IMR-90 (cell line): ENCODE measurements at regions not wholly inside any gene's neighbourhood (a gene's known extent, or its start where the extent isn't known, plus 50 kb on each side); places are given as distances from the start of the nearest gene placed in this dataset.

ENCODE experiments used
- ATAC-seq: fragments of 200-7000 bp; cut with Tn5 transposase; 2 replicates; pipeline ENCODE4 v1.9.1; 2020; ENCODE audit warnings: low read depth, mild to moderate bottlenecking, moderate library complexity
- BruUV-seq: library from RNA; stranded (reverse); fragments of 400-500 nt; replicated peaks from 2 replicates; lab custom pipeline; 2021; lab: Mats Ljungman, UMichigan
- CTCF ChIA-PET: fragments of 300-600 bp; formaldehyde crosslinking; extraction: SDS; loops from one replicate; lab custom pipeline; 2021; ENCODE audit warnings: antibody characterized with exemption; lab: Yijun Ruan, JAX
- POLR2A ChIA-PET: fragments of 300-600 bp; sonication (Branson Sonifier 250); formaldehyde crosslinking; loops from one replicate; lab custom pipeline; 2022; ENCODE audit warnings: antibody characterized with exemption; ENCODE audit not compliant: unreplicated experiment; lab: Charles Lee
- DNase-seq: peaks from one replicate; pipeline ENCODE4 v3.0.0; 2013
- H2AFZ ChIP-seq: replicated peaks from 2 replicates; pipeline ENCODE3; 2013; ENCODE audit warnings: low read length, mild to moderate bottlenecking; ENCODE audit not compliant: poor library complexity
- H2AK5ac ChIP-seq: 2 replicates; pipeline ENCODE4 v1.6.1; 2013; ENCODE audit warnings: low read depth, low read length, inconsistent platforms
- H2AK9ac ChIP-seq: replicated peaks from 2 replicates; pipeline ENCODE3; 2013; ENCODE audit warnings: mild to moderate bottlenecking, low read depth, low read length, moderate library complexity; ENCODE audit not compliant: poor library complexity
- H2BK120ac ChIP-seq: 2 replicates; pipeline ENCODE4 v1.6.1; 2013; ENCODE audit warnings: low read depth, low read length, inconsistent platforms
- H2BK15ac ChIP-seq: 3 replicates; pipeline ENCODE4 v1.6.1; 2013; ENCODE audit warnings: low read depth, low read length, inconsistent platforms
- H2BK20ac ChIP-seq: 2 replicates; pipeline ENCODE4 v1.6.1; 2013; ENCODE audit warnings: low read depth, mild to moderate bottlenecking, inconsistent platforms, low read length, moderate library complexity
- H2BK5ac ChIP-seq: 2 replicates; pipeline ENCODE4 v1.6.1; 2013; ENCODE audit warnings: mild to moderate bottlenecking, low read depth, low read length, inconsistent platforms; ENCODE audit not compliant: poor library complexity, severe bottlenecking
- H3K14ac ChIP-seq: replicated peaks from 2 replicates; pipeline ENCODE4 v1.6.1; 2013; ENCODE audit warnings: low read depth, low read length, inconsistent platforms
- H3K18ac ChIP-seq: 2 replicates; pipeline ENCODE4 v1.6.1; 2013; ENCODE audit warnings: low read depth, low read length, control low read depth
- H3K23ac ChIP-seq: 2 replicates; pipeline ENCODE4 v1.6.1; 2013; ENCODE audit warnings: low read depth, low read length, inconsistent platforms
- H3K27ac ChIP-seq: 2 replicates; pipeline ENCODE4 v1.5.1; 2013; ENCODE audit warnings: mild to moderate bottlenecking, control low read depth, low read length; ENCODE audit not compliant: insufficient read depth
- H3K27me3 ChIP-seq: 2 replicates; pipeline ENCODE4 v1.6.1; 2013; ENCODE audit warnings: low read length; ENCODE audit not compliant: control insufficient read depth, insufficient read depth
- H3K36me3 ChIP-seq: 2 replicates; pipeline ENCODE4 v1.6.1; 2013; ENCODE audit warnings: low read length, mixed read lengths; ENCODE audit not compliant: control insufficient read depth, insufficient read depth
- H3K4ac ChIP-seq: 2 replicates; pipeline ENCODE4 v1.6.1; 2013; ENCODE audit warnings: low read depth, low read length, inconsistent platforms
- H3K4me1 ChIP-seq: 2 replicates; pipeline ENCODE4 v1.6.1; 2013; ENCODE audit warnings: low read length, mixed read lengths; ENCODE audit not compliant: control insufficient read depth, insufficient read depth
- H3K4me2 ChIP-seq: 2 replicates; pipeline ENCODE4 v1.6.1; 2013; ENCODE audit warnings: low read depth, mild to moderate bottlenecking, control low read depth, low read length, moderate library complexity
- H3K4me3 ChIP-seq: 2 replicates; pipeline ENCODE4 v1.5.1; 2013; ENCODE audit warnings: low read depth, mild to moderate bottlenecking, control low read depth, low read length, moderate library complexity; ENCODE audit not compliant: insufficient read depth
- H3K56ac ChIP-seq: 2 replicates; pipeline ENCODE4 v1.6.1; 2013; ENCODE audit warnings: low read length, inconsistent platforms; ENCODE audit not compliant: insufficient read depth; ENCODE audit errors: extremely low read depth
- H3K79me1 ChIP-seq, 2 experiments: 2 replicates each; pipeline ENCODE4 v1.6.1; 2013; ENCODE audit warnings: low read length in 2 of 2, inconsistent platforms in 1 of 2, low read depth in 1 of 2
- H3K9ac ChIP-seq: 2 replicates; pipeline ENCODE4 v1.6.1; 2013; ENCODE audit warnings: low read depth, low read length, control low read depth
- H3K9me1 ChIP-seq: 2 replicates; pipeline ENCODE4 v1.6.1; 2013; ENCODE audit warnings: low read length, inconsistent platforms; ENCODE audit not compliant: insufficient read depth
- H3K9me3 ChIP-seq: 2 replicates; pipeline ENCODE4 v1.6.1; 2013; ENCODE audit warnings: low read length; ENCODE audit not compliant: control insufficient read depth, insufficient read depth
- H4K20me1 ChIP-seq: 2 replicates; pipeline ENCODE4 v1.6.1; 2013; ENCODE audit warnings: low read length, inconsistent platforms; ENCODE audit not compliant: insufficient read depth
- H4K5ac ChIP-seq: 2 replicates; pipeline ENCODE4 v1.6.1; 2013; ENCODE audit warnings: mild to moderate bottlenecking, low read depth, low read length, control low read depth
- H4K8ac ChIP-seq, 2 experiments: 2 replicates each; pipeline ENCODE4 v1.6.1; 2013; ENCODE audit warnings: low read depth in 2 of 2, low read length in 2 of 2, control low read depth in 1 of 2, inconsistent platforms in 1 of 2
- H4K91ac ChIP-seq: 2 replicates; pipeline ENCODE4 v1.6.1; 2013; ENCODE audit warnings: low read depth, low read length, inconsistent platforms; ENCODE audit not compliant: insufficient read depth
- BHLHE40 ChIP-seq: fragments of 150-350 bp; IDR thresholded peaks from 2 replicates; pipeline ENCODE4 v1.6.1; 2016; ENCODE audit warnings: mild to moderate bottlenecking, low read depth, low read length
- MAZ ChIP-seq: IDR thresholded peaks from 2 replicates; pipeline ENCODE4 v1.6.1; 2012; ENCODE audit warnings: low read depth, mild to moderate bottlenecking, low read length, improper control_type of control experiment, moderate library complexity, borderline replicate concordance
- POLR2A ChIP-seq: IDR thresholded peaks from 2 replicates; pipeline ENCODE4 v1.6.1; 2012; ENCODE audit warnings: mild to moderate bottlenecking, low read depth, low read length
- RFX5 ChIP-seq: IDR thresholded peaks from 2 replicates; pipeline ENCODE4 v1.8.0; 2012; ENCODE audit warnings: low read depth, mild to moderate bottlenecking, low read length, moderate library complexity
- WGBS, 2 experiments: methylation state at CpG; one replicate each; pipeline versions ENCODE4 v1.1.5 to v1.1.7; 2013; ENCODE audit warnings: missing lambda C conversion rate in 2 of 2; ENCODE audit not compliant: insufficient read length in 1 of 2; ENCODE audit errors: extremely low coverage in 2 of 2; 5-methylcytosine and 5-hydroxymethylcytosine counted together
- dilution Hi-C: fragments of 300-500 bp; cut with HindIII; formaldehyde crosslinking; loops from one replicate; pipeline ENCODE4 v1.14.3; 2018; ENCODE audit warnings: low sequenced_read_pairs; ENCODE audit not compliant: unreplicated experiment
- in situ Hi-C: fragments of 300-500 bp; cut with MboI; formaldehyde crosslinking; loops from 3 replicates; pipeline ENCODE4 v1.14.3; 2019; ENCODE audit warnings: low sequenced_read_pairs, inconsistent platforms, mixed read lengths
- intact Hi-C: fragments of 100-400 bp; cut with micrococcal nuclease; formaldehyde crosslinking; loops from 2 replicates; pipeline ENCODE4 v1.10.0; 2022

GRCh38 chrX:26409636-26410035, 193.7 kb downstream of the MAGEB5 start:
- H4K20me1 ChIP-seq: no peaks in the 10 kb centered on the region
- H3K9me3 ChIP-seq: no peaks in the 10 kb centered on the region
- no peak overlapping the region for H3K27ac ChIP-seq
- dilution Hi-C loops (no loop called here), intact Hi-C loops (no loop called here), in situ Hi-C loops (no loop called here)
- WGBS, 2 experiments: 0% methylated on average over 2 of the region's 5 CpGs; no CpG with 5 or more reads in 1 of the 2 experiments
- no peak overlapping the region for H4K91ac ChIP-seq
- TF ChIP-seq BHLHE40: no peak
- no peak for TF ChIP-seq MAZ
- TF ChIP-seq POLR2A: no peak
- TF ChIP-seq RFX5: no peak
- H2BK120ac ChIP-seq: no peak overlapping the region
- no peak overlapping the region for H4K8ac ChIP-seq
- no peak overlapping the region for H2AK5ac ChIP-seq
- H3K4me1 ChIP-seq: no peaks in the 10 kb centered on the region
- POLR2A ChIA-PET: no interaction called here
- CTCF ChIA-PET: no interaction called here
- no peak overlapping the region for H2BK15ac ChIP-seq
- H3K27me3 ChIP-seq: no peaks in the 10 kb centered on the region
- no peak overlapping the region for H3K18ac ChIP-seq
- H3K4me3 ChIP-seq: no peak overlapping the region
- no peaks in the 10 kb centered on the region for H3K9me1 ChIP-seq
- DNase-seq (no peak), ATAC-seq (no peak)
- H2BK5ac ChIP-seq: no peak overlapping the region
- no peak overlapping the region for H2BK20ac ChIP-seq
- H2AK9ac ChIP-seq: no peak overlapping the region
- no peak overlapping the region for H3K14ac ChIP-seq
- no TSS peak for BruUV-seq
- no peak overlapping the region for H2AFZ ChIP-seq
- no peak overlapping the region for H4K5ac ChIP-seq
- no peak overlapping the region for H3K56ac ChIP-seq
- no peak overlapping the region for H3K4me2 ChIP-seq
- H3K23ac ChIP-seq: no peak overlapping the region
- H3K36me3 ChIP-seq: no peaks in the 10 kb centered on the region
- no peaks in the 10 kb centered on the region for H3K79me1 ChIP-seq
- no peak overlapping the region for H3K9ac ChIP-seq
- no peak overlapping the region for H3K4ac ChIP-seq
